Suprapubic skin (tissue), 3 donors: ENCODE measurements at regions not wholly inside any gene's neighbourhood (a gene's known extent, or its start where the extent isn't known, plus 50 kb on each side); places are given as distances from the start of the nearest gene placed in this dataset.

ENCODE experiments used
- EP300 ChIP-seq: sonication (generic); formaldehyde crosslinking; IDR thresholded peaks from one replicate; pipeline ENCODE4 v1.6.1; 2017; ENCODE audit warnings: antibody characterized with exemption
- TF ChIP-seq, protein P1 (sequence below), 2 donors: fragments of 200-600 bp in 1 of 2; fragments of 450-650 bp in 1 of 2; sonication (generic) in 1 of 2; IDR thresholded peaks; one replicate each; pipeline ENCODE4 v1.5.1; 2016 to 2019; ENCODE audit warnings: antibody characterized with exemption in 2 of 2, mild to moderate bottlenecking in 1 of 2, moderate library complexity in 1 of 2

GRCh38 chr1:87194271-87194774, 134.4 kb upstream of the LMO4 start:
- TF ChIP-seq, protein P1, sequence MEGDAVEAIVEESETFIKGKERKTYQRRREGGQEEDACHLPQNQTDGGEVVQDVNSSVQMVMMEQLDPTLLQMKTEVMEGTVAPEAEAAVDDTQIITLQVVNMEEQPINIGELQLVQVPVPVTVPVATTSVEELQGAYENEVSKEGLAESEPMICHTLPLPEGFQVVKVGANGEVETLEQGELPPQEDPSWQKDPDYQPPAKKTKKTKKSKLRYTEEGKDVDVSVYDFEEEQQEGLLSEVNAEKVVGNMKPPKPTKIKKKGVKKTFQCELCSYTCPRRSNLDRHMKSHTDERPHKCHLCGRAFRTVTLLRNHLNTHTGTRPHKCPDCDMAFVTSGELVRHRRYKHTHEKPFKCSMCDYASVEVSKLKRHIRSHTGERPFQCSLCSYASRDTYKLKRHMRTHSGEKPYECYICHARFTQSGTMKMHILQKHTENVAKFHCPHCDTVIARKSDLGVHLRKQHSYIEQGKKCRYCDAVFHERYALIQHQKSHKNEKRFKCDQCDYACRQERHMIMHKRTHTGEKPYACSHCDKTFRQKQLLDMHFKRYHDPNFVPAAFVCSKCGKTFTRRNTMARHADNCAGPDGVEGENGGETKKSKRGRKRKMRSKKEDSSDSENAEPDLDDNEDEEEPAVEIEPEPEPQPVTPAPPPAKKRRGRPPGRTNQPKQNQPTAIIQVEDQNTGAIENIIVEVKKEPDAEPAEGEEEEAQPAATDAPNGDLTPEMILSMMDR (IDR thresholded peaks at IDR 0.05) = no peak
- no peak for TF ChIP-seq EP300
